H4 (cell line): ENCODE measurements at regions not wholly inside any gene's neighbourhood (a gene's known extent, or its start where the extent isn't known, plus 50 kb on each side); places are given as distances from the start of the nearest gene placed in this dataset.
"Not testable (repeated sequence)": the region's sequence is repeated elsewhere in the genome, so short reads cannot be mapped to it uniquely, and the experiment has no call there.

Source experiments
- DNase-seq: peaks from one replicate; pipeline ENCODE4 v3.0.0-alpha.2; 2015; ENCODE audit warnings: low spot score

- no peak for DNase-seq
Measured at GRCh38 chr2:149709496-149710263, 122.1 kb upstream of the MMADHC start.

GRCh38 chr2:149703281-149703680 lies 115.7 kb upstream of the MMADHC start:
- DNase-seq, result no peak

- DNase-seq, result no peak
Measured at GRCh38 chr2:149702571-149702970, 115.0 kb upstream of the MMADHC start.

GRCh38 chr2:149701241-149701640 lies 113.7 kb upstream of the MMADHC start:
- no peak for DNase-seq

GRCh38 chr2:149692961-149693396 lies 105.4 kb upstream of the MMADHC start:
- DNase-seq, result no peak

- no peak for DNase-seq
Measured at GRCh38 chr2:149690825-149691224, 103.2 kb upstream of the MMADHC start.

- no peak for DNase-seq
Measured at GRCh38 chr2:149687052-149687427, 99.5 kb upstream of the MMADHC start.

- no peak for DNase-seq
Measured at GRCh38 chr2:149686136-149687051, 98.8 kb upstream of the MMADHC start.

GRCh38 chr2:149685401-149685800 lies 97.8 kb upstream of the MMADHC start:
- not testable (repeated sequence) for DNase-seq

GRCh38 chr2:149679286-149679685 lies 91.7 kb upstream of the MMADHC start:
- peak; percentile 16 for DNase-seq

GRCh38 chr2:149677416-149677815 lies 89.8 kb upstream of the MMADHC start:
- DNase-seq, result no peak

- DNase-seq, result no peak
Measured at GRCh38 chr2:149670086-149670485, 82.5 kb upstream of the MMADHC start.

- DNase-seq, result peak; percentile 21
Measured at GRCh38 chr2:149666809-149667320, 79.3 kb upstream of the MMADHC start.

GRCh38 chr2:149664896-149665295 lies 77.3 kb upstream of the MMADHC start:
- no peak for DNase-seq

- DNase-seq, result no peak
Measured at GRCh38 chr2:149662556-149662955, 75.0 kb upstream of the MMADHC start.

GRCh38 chr2:149661844-149662243 lies 74.3 kb upstream of the MMADHC start:
- peak; percentile 31 for DNase-seq

- DNase-seq, result no peak
Measured at GRCh38 chr2:149658553-149658952, 71.0 kb upstream of the MMADHC start.

- no peak for DNase-seq
Measured at GRCh38 chr2:149657401-149658040, 69.9 kb upstream of the MMADHC start.

GRCh38 chr2:149656996-149657395 lies 69.4 kb upstream of the MMADHC start:
- no peak for DNase-seq

- no peak for DNase-seq
Measured at GRCh38 chr2:149653831-149654445, 66.4 kb upstream of the MMADHC start.

- no peak for DNase-seq
Measured at GRCh38 chr2:149652926-149653325, 65.4 kb upstream of the MMADHC start.

GRCh38 chr2:149652526-149652925 lies 65.0 kb upstream of the MMADHC start:
- DNase-seq, result no peak
